ENCODE measurements at regions not wholly inside any gene's neighbourhood (a gene's known extent, or its start where the extent isn't known, plus 50 kb on each side); places are given as distances from the start of the nearest gene placed in this dataset.

DNA sequence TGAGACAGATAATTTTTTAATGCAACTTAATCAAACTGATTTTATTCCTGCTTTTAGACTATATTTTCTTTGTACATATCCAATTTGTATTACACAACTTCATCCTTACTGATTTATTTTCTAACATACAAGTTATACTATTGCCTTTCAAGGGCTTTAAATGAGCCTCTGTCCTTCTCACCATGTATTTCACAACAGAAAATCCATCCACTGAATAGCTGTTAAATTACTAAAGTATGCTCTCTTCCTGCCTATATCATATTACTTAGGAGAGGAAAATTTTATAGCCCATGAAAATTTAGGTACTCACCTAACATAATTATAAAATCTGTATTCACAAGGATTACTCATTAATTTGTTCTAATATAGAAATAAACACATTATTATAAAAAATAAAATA, 528.6 kb downstream of the ANKRD50 start:
- Histone ChIP-seq H3K4me1 (peaks cover 0 to 14% (median 0%) of the 10 kb centered on the region in 3 donors), H3K36me3 (no peaks in the 10 kb centered on the region), H3K4me3 (no peak overlapping the region), H3K27ac (no peak overlapping the region), H3K9me3 (peaks cover 0 to 7% (median 0%) of the 10 kb centered on the region in 3 donors), H3K27me3 (no peaks in the 10 kb centered on the region)
- DNase-seq: no peak
- intact Hi-C loops (cut with DNase I): no loop called here
- no peak for TF ChIP-seq POLR2A (IDR thresholded peaks at IDR 0.05)
- TF ChIP-seq, protein P1, sequence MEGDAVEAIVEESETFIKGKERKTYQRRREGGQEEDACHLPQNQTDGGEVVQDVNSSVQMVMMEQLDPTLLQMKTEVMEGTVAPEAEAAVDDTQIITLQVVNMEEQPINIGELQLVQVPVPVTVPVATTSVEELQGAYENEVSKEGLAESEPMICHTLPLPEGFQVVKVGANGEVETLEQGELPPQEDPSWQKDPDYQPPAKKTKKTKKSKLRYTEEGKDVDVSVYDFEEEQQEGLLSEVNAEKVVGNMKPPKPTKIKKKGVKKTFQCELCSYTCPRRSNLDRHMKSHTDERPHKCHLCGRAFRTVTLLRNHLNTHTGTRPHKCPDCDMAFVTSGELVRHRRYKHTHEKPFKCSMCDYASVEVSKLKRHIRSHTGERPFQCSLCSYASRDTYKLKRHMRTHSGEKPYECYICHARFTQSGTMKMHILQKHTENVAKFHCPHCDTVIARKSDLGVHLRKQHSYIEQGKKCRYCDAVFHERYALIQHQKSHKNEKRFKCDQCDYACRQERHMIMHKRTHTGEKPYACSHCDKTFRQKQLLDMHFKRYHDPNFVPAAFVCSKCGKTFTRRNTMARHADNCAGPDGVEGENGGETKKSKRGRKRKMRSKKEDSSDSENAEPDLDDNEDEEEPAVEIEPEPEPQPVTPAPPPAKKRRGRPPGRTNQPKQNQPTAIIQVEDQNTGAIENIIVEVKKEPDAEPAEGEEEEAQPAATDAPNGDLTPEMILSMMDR (IDR thresholded peaks at IDR 0.05): no peak

DNA sequence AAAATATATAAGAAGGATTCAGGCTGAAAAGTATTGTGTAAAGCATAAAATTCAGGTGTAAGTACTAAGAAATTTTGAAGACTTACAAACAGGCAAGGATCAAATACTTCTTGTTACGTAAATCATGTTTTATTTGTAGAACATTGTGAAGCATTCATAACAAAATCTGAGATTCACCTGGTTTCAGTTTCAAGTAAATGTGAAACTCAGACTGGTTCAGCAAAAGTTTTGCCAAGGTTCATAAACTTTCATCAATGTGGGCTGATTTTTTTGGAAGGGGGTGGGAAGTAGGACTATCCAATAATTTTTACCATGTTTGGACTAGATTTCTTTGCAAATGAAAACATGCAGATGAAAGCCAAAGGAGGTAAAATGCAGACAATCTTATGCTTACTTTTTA, 527.7 kb downstream of the ANKRD50 start:
- no peaks in the 10 kb centered on the region for H3K27me3 ChIP-seq
- no peaks in the 10 kb centered on the region for H3K36me3 ChIP-seq
- peaks cover 0 to 7% (median 0%) of the 10 kb centered on the region in 3 donors for H3K9me3 ChIP-seq
- H3K4me1 ChIP-seq: peaks cover 0 to 5% (median 0%) of the 10 kb centered on the region in 3 donors
- no peak for DNase-seq
- H3K27ac ChIP-seq: no peak overlapping the region
- intact Hi-C loops (cut with DNase I): no loop called here
- no peak overlapping the region for H3K4me3 ChIP-seq
- WGBS, 2 donors: 65 to 77% methylated on average over 1 of the region's 1 CpG
- TF ChIP-seq, protein P1 (IDR thresholded peaks at IDR 0.05): no peak
- TF ChIP-seq POLR2A (IDR thresholded peaks at IDR 0.05): no peak

DNA sequence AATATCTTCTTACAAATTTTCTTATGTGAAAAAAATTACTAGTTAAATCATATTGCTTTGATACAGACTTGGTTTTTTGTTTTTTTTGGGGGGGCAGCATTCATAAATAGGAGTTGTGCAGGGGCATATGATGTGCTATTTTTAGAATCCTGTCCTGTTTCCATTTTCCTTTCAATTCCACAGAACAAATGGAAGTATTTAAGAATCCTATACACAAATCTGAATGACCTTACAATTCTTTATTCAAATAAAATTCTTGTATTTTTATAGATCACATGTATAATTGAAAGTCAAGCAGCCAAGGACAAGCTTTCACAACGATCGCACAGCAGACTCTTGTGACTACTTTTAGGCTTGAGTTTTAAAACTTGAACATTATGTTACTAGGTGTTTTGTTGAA, 523.9 kb downstream of the ANKRD50 start:
- WGBS, 2 donors: 76 to 87% methylated on average over 2 of the region's 2 CpGs
- Histone ChIP-seq H3K9me3 (peaks cover 0 to 7% (median 0%) of the 10 kb centered on the region in 3 donors), H3K4me1 (no peaks in the 10 kb centered on the region), H3K27ac (no peak overlapping the region), H3K36me3 (no peaks in the 10 kb centered on the region), H3K27me3 (no peaks in the 10 kb centered on the region), H3K4me3 (no peak overlapping the region)
- TF ChIP-seq, protein P1 (IDR thresholded peaks at IDR 0.05): no peak
- TF ChIP-seq POLR2A (IDR thresholded peaks at IDR 0.05): no peak
- intact Hi-C loops (cut with DNase I): no loop called here
- no peak for DNase-seq

DNA sequence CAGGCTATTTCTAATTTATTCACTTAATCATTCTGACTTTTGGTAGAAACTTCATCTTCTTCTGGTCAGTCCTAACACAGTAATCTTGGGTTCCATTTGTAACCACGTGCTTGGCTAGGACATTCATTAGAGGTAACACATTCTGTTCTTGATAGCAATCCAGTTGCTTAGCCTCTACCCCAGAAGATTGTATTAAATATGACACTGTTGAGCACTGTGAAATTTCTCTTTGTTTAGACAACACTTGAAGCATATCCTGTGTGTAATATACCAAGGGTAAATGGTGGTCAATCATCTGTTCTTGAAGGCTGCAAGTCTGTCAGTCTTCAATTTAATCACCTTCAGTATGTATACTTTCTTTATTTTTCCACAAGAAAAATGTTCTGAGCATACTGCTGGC, 523.0 kb downstream of the ANKRD50 start:
- Histone ChIP-seq H3K9me3 (peaks cover 0 to 9% (median 7%) of the 10 kb centered on the region in 3 donors), H3K36me3 (no peaks in the 10 kb centered on the region), H3K4me3 (no peak overlapping the region), H3K27me3 (no peaks in the 10 kb centered on the region), H3K27ac (no peak overlapping the region), H3K4me1 (no peaks in the 10 kb centered on the region)
- no peak for DNase-seq
- intact Hi-C loops (cut with DNase I): no loop called here
- 27 to 32% methylated on average over 1 of the region's 1 CpG for WGBS, 2 donors
- TF ChIP-seq, protein P1 (IDR thresholded peaks at IDR 0.05): no peak
- TF ChIP-seq POLR2A (IDR thresholded peaks at IDR 0.05): no peak

DNA sequence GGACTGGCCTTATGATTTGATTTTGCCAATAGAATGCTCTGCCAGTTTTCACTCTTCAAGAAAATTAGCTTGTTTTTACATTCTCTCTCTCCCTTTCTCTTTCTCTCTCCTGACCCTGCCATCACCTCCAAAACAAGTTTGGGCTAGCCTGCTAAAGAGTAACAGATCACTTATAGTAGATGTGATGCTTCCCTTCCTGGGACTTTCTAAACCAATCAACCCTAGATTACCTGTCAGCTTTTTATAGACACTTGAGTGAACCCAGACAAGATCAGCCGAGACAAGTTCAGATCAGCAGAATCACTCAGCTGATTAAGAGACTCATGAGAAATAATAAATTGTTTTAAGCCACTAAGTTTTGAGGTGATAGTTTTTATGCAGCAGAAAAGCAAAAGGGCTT, 521.2 kb downstream of the ANKRD50 start:
- DNase-seq: no peak
- intact Hi-C loops (cut with DNase I): no loop called here
- Histone ChIP-seq H3K9me3 (peaks cover 0 to 9% (median 3%) of the 10 kb centered on the region in 3 donors), H3K27me3 (no peaks in the 10 kb centered on the region), H3K27ac (no peak overlapping the region), H3K4me3 (no peak overlapping the region), H3K36me3 (no peaks in the 10 kb centered on the region), H3K4me1 (no peaks in the 10 kb centered on the region)
- no peak for TF ChIP-seq POLR2A (IDR thresholded peaks at IDR 0.05)
- TF ChIP-seq, protein P1 (IDR thresholded peaks at IDR 0.05): no peak
- 30 to 60% methylated on average over 1 of the region's 1 CpG for WGBS, 2 donors

Data from esophagus squamous epithelium (tissue), 5 donors.